ENCODE measurements at regions not wholly inside any gene's neighbourhood (a gene's known extent, or its start where the extent isn't known, plus 50 kb on each side); places are given as distances from the start of the nearest gene placed in this dataset.
"Not testable (repeated sequence)": the region's sequence is repeated elsewhere in the genome, so short reads cannot be mapped to it uniquely, and the experiment has no call there.

- TF ChIP-seq EZH2 (IDR thresholded peaks at IDR 0.05; ENCODE audit: insufficient read depth, poor library complexity, severe bottlenecking); EZH2phosphoT487 (IDR thresholded peaks at IDR 0.05; ENCODE audit: insufficient read depth, low read depth): not testable (repeated sequence)
These were observed 812.0 kb upstream of the EEF2KMT start for GRCh38 chr16:5909556-5909955.

All from GM23248 (cell line).